ENCODE measurements at regions not wholly inside any gene's neighbourhood (a gene's known extent, or its start where the extent isn't known, plus 50 kb on each side); places are given as distances from the start of the nearest gene placed in this dataset.

DNA sequence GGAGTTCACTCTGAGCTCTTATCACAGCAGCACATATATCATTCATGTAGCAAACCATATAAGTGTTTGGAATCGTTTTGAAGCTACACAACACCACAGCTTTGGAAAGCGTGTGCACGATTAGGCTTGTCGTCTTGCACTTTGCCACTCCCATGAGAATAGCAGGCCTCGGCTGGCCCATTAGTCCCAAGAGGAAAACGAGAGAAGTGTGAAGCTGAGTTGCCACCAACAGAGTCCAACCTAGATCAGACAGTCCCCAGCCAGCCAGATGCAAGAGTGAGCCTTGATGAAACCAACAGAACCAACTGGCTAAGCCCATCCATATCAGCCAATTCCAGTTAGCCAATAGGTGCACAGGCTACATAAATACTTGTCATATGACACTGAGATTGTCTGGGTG, 238.4 kb downstream of the C1orf94 start:
- DNase-seq, result no peak

DNA sequence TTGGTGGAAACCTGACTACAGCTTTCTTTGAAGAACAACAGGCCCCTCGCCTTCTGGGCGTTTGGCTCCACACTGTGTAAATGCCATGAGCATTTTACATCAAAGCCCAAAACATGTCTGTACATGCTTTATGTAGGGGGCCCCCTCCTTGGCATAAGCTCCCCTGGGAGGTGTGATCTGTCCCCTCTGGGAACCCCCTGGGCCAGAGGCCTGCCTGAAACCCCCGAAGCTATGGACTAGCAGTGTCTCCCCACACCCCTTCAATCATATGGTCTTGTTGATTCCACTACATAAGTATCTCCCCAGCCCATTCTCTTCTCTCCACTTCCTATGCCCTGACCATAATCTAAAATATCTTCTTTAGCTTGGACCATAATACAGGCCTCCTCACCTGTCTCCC, 241.5 kb downstream of the C1orf94 start:
- no peak for DNase-seq

DNA sequence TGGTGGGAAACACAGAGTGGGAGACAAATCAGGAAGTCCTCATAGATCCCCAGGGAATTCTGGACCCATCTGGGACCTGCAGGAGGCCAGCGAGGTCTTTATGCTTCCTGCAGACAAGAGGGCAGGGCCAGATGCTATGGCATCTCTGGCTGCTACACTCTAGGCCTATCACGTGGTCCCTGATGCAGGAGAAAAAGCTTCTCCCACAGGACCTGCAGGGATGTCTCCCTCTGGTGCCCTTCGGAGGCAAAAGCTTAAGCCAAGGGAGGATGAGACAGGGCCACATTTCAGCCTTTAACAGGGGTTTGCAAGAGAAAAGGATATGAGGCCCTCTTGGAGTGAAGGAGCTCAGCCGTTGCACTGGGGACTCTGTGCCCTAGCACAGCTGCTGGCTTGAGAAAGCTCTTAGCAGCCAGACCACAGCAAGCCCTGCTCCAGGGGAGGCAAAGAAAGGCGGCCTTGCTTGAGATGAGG, 243.0 kb downstream of the C1orf94 start:
- no peak for DNase-seq

- DNase-seq, result no peak
Observed at GRCh38 chr1:34425046-34425445, 248.3 kb downstream of the C1orf94 start.

GRCh38 chr1:34425785-34426184, 249.1 kb downstream of the C1orf94 start:
- DNase-seq, result no peak

DNA sequence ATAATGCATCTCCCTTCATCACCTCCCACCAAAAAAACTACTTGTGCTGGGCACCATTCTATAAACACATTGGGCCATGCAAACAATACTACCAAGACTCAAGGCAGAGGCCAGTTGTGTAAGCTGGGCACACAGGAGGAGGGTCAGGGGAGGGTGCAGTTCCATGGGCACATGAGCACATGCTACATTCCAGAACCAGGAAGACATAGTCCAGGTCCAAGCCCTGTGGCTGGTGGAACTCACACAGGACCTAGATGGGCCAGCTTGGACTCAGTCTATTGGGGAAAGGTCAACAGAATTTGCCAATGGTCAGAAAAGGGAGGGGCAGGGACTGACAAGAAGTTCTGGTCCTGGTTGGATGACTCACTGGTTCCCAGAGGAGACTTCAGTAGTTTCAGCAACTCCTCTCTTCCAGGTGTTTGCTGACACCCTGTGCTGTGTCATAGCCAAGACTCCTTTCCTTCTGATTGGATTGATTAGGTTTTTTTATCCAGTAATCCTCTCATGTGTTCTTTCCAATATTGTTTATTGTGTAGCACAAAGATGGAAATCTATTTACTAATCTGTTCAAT, 249.7 kb downstream of the C1orf94 start:
- DNase-seq, result no peak

DNA sequence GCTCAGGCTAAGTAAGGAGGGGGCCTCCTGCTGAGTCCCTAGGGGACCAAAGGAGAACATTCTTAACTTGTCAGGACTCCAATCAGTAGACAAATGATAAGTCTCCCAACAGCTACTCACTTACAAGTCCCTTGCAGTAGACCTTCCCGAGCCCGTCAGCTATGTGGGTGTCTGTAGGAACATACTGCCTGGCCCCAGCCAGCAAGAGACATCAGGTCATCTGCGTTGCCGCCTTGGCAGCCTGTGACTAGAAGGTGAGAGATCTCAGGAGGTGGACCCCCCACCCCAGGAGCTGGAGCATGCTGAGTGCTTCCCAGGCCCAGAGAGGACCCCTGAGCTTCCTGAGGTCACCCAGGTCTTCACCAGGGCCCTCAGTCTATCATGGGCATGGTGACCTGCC, 250.5 kb downstream of the C1orf94 start:
- DNase-seq, result no peak

DNA sequence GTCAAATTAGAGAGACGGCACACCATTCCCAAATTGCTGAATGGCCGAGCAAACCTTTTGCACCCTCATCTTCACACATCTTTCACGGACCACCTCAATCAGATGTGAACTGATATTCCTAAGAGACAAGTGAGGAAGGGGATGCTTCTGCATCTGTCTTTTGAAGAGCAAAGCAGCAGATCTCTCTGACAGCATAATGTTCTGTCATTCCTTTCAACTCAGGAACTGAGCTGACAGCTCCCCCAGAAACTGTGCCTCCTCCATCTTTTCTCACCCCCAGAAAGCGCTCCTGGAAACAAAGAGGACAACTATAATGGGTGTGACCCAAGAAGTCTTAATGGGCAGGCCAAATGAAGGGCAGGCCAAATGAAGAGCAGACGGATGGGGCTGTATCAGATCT, 256.4 kb downstream of the C1orf94 start:
- DNase-seq, result no peak

DNA sequence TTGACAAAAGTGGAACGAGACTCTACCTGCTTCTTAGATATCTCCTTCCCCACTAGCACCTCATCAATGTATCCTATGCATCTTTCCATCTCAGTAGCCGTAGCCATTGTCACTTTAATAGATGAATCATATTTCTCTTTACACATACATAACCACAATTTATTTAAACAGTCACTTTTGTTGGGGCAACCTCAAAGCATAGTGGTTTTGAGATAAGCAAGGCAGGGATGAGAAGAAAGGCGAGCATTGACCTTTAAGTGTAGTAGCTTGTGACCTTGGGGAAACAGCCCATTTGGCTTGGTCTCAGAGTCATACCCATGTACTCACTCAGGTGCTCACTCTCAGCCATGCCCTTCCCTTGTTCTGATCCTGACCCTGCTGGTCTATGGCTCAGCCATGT, 260.1 kb downstream of the C1orf94 start:
- DNase-seq, result no peak

- DNase-seq, result peak; percentile 79
Observed at GRCh38 chr1:34441259-34442069, 264.8 kb downstream of the C1orf94 start.

DNA sequence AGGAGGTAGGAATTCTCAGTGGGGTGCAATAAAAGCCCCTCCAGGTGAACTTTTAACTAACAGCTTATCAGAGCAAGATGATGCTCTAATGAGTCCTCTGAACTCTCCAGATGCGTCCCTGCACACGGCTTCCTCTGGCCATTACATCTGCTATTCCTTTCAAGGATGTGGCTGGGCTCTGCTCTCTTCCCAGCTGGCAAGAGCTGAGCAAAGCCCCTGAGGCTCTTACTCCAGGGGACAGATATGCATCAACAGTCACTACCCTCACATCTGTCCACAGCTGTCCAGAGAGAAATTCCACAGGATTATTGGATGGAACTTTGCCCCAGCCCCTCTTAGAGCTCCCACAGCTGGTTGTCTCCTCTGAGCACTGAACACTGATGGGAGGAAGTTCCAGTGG, 267.8 kb downstream of the C1orf94 start:
- no peak for DNase-seq

DNA sequence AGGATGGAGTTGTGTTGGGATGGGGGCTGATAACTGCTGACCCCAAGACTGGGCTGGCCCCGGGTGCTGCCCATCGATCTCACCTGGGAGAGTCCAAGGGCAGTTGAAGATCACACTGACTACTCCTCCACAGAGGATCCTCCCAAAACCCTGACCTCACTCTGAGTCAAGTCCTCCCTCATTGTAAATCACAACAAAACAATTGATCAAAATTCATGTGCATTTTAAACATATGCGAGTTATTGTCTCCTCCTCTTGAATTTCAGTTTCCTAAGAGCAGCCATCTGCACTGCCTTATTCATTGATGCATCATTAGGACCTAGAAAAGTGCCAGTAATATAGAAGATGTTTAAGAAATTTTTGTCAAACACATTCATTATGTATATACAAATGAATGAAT, 273.6 kb downstream of the C1orf94 start:
- no peak for DNase-seq

- no peak for DNase-seq
Observed at GRCh38 chr1:34452451-34452850, 275.7 kb downstream of the C1orf94 start.

DNA sequence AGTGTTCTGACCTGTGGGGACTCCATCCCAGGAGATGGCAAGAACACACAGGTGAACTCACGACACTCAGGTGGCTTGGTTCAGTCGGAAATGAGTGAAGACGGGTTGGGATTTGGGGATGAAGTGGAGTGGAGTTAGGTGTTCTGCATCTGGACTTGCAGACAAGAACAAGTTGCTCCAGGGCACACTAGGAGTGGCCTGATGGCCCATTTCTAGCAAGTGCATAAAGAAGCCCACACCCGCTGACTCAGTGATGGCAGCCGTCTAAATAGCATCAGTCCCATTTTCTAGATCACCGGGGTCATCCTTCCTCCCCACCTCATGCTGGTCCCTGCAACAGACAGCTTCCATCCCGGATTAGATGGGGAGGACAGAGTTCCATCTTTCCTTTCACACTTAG, 278.4 kb downstream of the C1orf94 start:
- DNase-seq, result no peak

- DNase-seq, result no peak
Observed at GRCh38 chr1:34460193-34460592, 283.5 kb downstream of the C1orf94 start.

GRCh38 chr1:34470401-34470800, 284.4 kb upstream of the GJB5 start:
- DNase-seq, result no peak

DNA sequence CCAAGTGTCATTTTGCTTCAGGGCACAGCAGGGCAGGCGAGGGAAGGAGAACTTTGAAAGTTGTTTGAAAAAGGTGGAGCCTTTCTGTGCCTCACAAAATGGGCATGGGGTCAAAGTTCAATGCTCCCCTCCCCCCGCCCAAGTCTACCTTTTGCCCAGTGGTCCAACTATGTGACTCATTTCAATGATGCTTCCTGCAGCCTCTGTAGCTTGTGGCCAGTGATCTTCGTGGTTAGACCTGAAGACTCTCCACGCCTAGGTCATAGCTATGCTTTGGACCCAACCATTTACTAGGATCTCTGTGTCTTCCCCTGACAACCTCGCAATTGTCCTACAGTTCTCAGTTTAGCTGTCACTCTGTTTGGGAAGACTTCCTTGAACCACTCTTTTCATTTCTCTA, 280.3 kb upstream of the GJB5 start:
- no peak for DNase-seq

GRCh38 chr1:34476371-34476770, 278.5 kb upstream of the GJB5 start:
- no peak for DNase-seq

GRCh38 chr1:34477632-34478141, 277.2 kb upstream of the GJB5 start:
- DNase-seq, result no peak

GRCh38 chr1:34478515-34479076, 276.3 kb upstream of the GJB5 start:
- no peak for DNase-seq

DNA sequence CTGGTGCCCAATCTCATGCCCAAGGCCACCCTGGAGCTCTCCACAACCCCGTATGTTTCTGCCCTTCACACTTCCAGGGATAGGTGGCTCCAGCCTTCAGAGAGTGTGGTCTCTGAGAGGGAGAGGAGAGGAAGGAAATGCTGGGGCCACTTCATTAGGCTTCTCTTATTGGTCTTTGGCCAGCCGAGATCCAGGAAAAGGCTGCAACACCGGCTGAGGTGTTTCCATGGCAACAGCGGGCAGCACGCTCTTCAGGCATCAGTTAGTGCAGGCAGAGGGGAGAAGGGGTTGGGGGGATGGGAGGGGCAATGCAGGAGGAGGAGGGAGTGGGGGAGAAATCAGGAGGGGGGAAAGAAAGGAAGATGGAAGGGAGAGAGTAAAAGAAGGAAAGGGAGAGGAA, 275.1 kb upstream of the GJB5 start:
- peak; percentile 75 for DNase-seq

DNA sequence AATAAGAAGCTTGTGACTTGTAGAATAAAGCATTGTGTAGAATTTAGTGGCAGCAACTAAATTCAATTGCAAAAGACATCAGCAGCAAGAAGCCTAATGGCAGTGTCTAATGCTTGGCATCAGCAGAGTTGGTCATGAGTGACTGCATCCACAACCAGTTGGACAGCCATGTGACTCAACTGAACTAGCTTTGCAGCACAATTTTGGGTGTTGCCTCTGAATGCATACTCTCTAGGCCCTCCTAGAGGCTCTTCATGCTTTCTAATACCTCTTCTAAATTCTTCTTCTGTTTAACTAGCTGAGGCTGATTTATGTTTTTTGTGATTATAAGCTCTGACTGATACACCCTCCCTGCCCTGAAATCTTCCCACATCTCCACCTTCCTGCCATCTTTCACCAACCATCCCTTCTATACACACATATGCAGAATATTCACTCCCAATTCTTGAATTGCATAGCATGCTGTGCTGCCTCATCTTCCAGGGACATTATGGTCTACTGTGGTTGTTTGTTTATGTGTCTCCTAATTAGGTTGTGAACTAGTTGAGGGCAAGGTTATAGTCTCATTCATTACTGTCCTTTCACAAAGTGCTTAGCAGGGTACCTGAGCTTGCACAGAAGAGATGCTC, 266.7 kb upstream of the GJB5 start:
- no peak for DNase-seq

DNA sequence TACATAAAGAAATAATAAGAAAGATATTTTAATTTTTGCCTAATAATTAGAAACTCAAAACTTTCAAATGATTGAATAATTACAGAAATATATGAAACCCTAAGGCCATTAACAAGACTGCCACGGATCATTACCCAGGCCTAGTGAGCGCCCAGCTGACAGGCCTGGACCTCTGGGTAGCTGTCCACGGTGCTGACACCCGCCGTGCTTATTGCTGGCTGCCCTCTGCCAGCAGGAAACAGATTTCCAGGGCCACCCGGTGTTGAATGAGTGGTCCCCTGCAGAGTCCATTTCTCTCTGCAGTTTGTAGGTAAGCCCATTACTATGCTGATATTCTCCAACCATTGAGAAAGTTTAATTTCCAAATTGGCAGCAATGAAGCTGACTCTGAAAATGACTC, 254.4 kb upstream of the GJB5 start:
- no peak for DNase-seq

DNA sequence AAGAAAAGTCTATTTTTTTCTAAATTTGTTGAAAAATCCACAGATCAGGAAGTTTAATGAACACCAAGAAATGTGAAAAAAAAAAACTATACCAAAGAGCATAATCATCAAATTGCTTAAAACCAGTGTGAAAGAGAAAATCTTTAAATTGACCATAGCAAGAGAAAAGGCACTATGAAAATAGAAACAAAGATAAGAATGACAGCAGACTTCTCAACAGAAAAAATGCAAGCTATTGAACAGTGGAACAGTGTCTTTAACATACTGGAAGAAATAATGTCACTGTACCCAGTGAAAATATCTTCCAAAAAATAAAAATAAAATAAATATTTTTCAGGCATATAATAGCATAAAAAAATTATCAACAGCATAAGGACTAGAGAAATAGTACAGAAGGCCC, 243.0 kb upstream of the GJB5 start:
- DNase-seq, result no peak

Data from NCI-H2227 treated with DMSO at 0.1 percent for 48 hours (cell line).